CD4-positive, alpha-beta T cell (primary cell): ENCODE measurements at regions not wholly inside any gene's neighbourhood (a gene's known extent, or its start where the extent isn't known, plus 50 kb on each side); places are given as distances from the start of the nearest gene placed in this dataset.

Experiments used
- ATAC-seq: fragments of 200-7000 bp; cut with Tn5 transposase; one replicate; pipeline ENCODE4 v1.10.0; 2022; ENCODE audit warnings: mild to moderate bottlenecking; ENCODE audit not compliant: poor library complexity
- CTCF ChIA-PET: fragments of 350-600 bp; sonication (Branson Sonifier 250); formaldehyde crosslinking; loops from one replicate; lab custom pipeline; 2021; ENCODE audit warnings: antibody characterized with exemption, inconsistent platforms; lab: Charles Lee
- POLR2A ChIA-PET: fragments of 350-600 bp; sonication (Branson Sonifier 250); formaldehyde crosslinking; loops from one replicate; lab custom pipeline; 2021; ENCODE audit warnings: antibody characterized with exemption, inconsistent platforms; lab: Charles Lee
- DNase-seq, 14 experiments: peaks; one replicate each; pipeline ENCODE4 v3.0.0-alpha.2; 2013 to 2020; ENCODE audit warnings: mixed read lengths in 2 of 14
- H3K27ac ChIP-seq, 2 donors: one replicate each; pipeline versions ENCODE4 v1.5.1 to v1.7.0; 2013; ENCODE audit warnings: low read length in 2 of 2, low read depth in 1 of 2, mild to moderate bottlenecking in 1 of 2
- H3K27me3 ChIP-seq, 2 experiments: 1 replicate in 1 of 2; 2 replicates in 1 of 2; pipeline versions ENCODE4 v1.6.1 to v1.7.0; 2013; ENCODE audit warnings: low read length in 2 of 2, control low read depth in 1 of 2, mild to moderate bottlenecking in 1 of 2, moderate library complexity in 1 of 2; ENCODE audit not compliant: insufficient read depth in 2 of 2, control insufficient read depth in 1 of 2
- H3K36me3 ChIP-seq: one replicate; pipeline ENCODE4 v1.6.1; 2013; ENCODE audit warnings: low read length, control low read depth; ENCODE audit not compliant: insufficient read depth
- H3K4me1 ChIP-seq: one replicate; pipeline ENCODE4 v1.6.1; 2013; ENCODE audit warnings: low read length, control low read depth; ENCODE audit not compliant: insufficient read depth
- H3K4me3 ChIP-seq: one replicate; pipeline ENCODE4 v1.5.1; 2013; ENCODE audit warnings: mild to moderate bottlenecking, low read length, moderate library complexity
- H3K9me3 ChIP-seq, 2 experiments: 1 replicate in 1 of 2; 2 replicates in 1 of 2; pipeline versions ENCODE4 v1.6.1 to v1.7.0; 2013; ENCODE audit warnings: low read length in 2 of 2, mild to moderate bottlenecking in 2 of 2, control low read depth in 1 of 2, moderate library complexity in 1 of 2; ENCODE audit not compliant: control insufficient read depth in 1 of 2, insufficient read depth in 1 of 2
- H3K27ac Mint-ChIP-seq: one replicate; pipeline ENCODE4 v1.8.0; 2020; ENCODE audit warnings: mixed read lengths
- H3K27me3 Mint-ChIP-seq: one replicate; pipeline ENCODE4 v1.8.0; 2021; ENCODE audit warnings: mixed read lengths
- H3K36me3 Mint-ChIP-seq: one replicate; pipeline ENCODE4 v1.8.0; 2021; ENCODE audit warnings: low read depth, mixed read lengths
- H3K4me1 Mint-ChIP-seq: one replicate; pipeline ENCODE4 v1.8.0; 2021; ENCODE audit warnings: low read depth, mixed read lengths
- H3K4me3 Mint-ChIP-seq: one replicate; pipeline ENCODE4 v1.8.0; 2020; ENCODE audit warnings: mild to moderate bottlenecking, mixed read lengths
- H3K9me3 Mint-ChIP-seq: one replicate; pipeline ENCODE4 v1.8.0; 2020; ENCODE audit warnings: mixed read lengths
- CTCF ChIP-seq: fragments of 200-600 bp; IDR thresholded peaks from one replicate; pipeline ENCODE4 v1.8.0; 2022; ENCODE audit warnings: antibody characterized with exemption, mild to moderate bottlenecking
- intact Hi-C, 2 experiments: fragments of 100-400 bp; cut with DNase I in 1 of 2; cut with micrococcal nuclease in 1 of 2; formaldehyde crosslinking; loops; one replicate each; pipeline versions ENCODE4 v1.15.1 to v1.9.0; 2023 to 2025; cut with DNase I, micrococcal nuclease

- Mint-ChIP-seq H3K27me3 (no peaks in the 10 kb centered on the region), H3K9me3 (peaks cover 7% of the 10 kb centered on the region), H3K4me1 (no peaks in the 10 kb centered on the region), H3K27ac (no peak overlapping the region), H3K36me3 (no peaks in the 10 kb centered on the region), H3K4me3 (no peak overlapping the region)
- ATAC-seq (no peak), DNase-seq (no peak)
- Histone ChIP-seq H3K4me1 (no peaks in the 10 kb centered on the region), H3K9me3 (peaks cover 0 to 10% of the 10 kb centered on the region in 2 experiments), H3K4me3 (no peak overlapping the region), H3K27me3 (no peaks in the 10 kb centered on the region), H3K36me3 (no peaks in the 10 kb centered on the region), H3K27ac (no peak overlapping the region)
- ChIA-PET POLR2A (no interaction called here), CTCF (no interaction called here)
- intact Hi-C loops: no loop called here
- TF ChIP-seq CTCF: no peak
These were observed 490.9 kb downstream of the SHISA9 start for GRCh38 chr16:13392341-13392740.

GRCh38 chr16:13393816-13394215, 492.4 kb downstream of the SHISA9 start:
- no peak overlapping the region for H3K4me3 ChIP-seq
- Mint-ChIP-seq H3K9me3 (peaks cover 4% of the 10 kb centered on the region), H3K4me3 (no peak overlapping the region), H3K36me3 (no peaks in the 10 kb centered on the region), H3K4me1 (no peaks in the 10 kb centered on the region), H3K27me3 (no peaks in the 10 kb centered on the region), H3K27ac (no peak overlapping the region)
- POLR2A ChIA-PET: no interaction called here
- H3K9me3 ChIP-seq: peaks cover 0 to 19% of the 10 kb centered on the region in 2 experiments
- DNase-seq: no peak
- no peak for TF ChIP-seq CTCF
- ATAC-seq: no peak
- no peaks in the 10 kb centered on the region for H3K27me3 ChIP-seq
- no peaks in the 10 kb centered on the region for H3K36me3 ChIP-seq
- no peak overlapping the region for H3K27ac ChIP-seq
- no peaks in the 10 kb centered on the region for H3K4me1 ChIP-seq
- CTCF ChIA-PET: no interaction called here
- intact Hi-C loops: no loop called here

GRCh38 chr16:13394488-13394887, 493.1 kb downstream of the SHISA9 start:
- Histone ChIP-seq H3K36me3 (no peaks in the 10 kb centered on the region), H3K4me1 (no peaks in the 10 kb centered on the region), H3K27me3 (no peaks in the 10 kb centered on the region), H3K9me3 (peaks cover 0 to 19% of the 10 kb centered on the region in 2 experiments), H3K27ac (no peak overlapping the region), H3K4me3 (no peak overlapping the region)
- no peaks in the 10 kb centered on the region for H3K36me3 Mint-ChIP-seq
- peaks cover 4% of the 10 kb centered on the region for H3K9me3 Mint-ChIP-seq
- H3K4me1 Mint-ChIP-seq: no peaks in the 10 kb centered on the region
- POLR2A ChIA-PET: no interaction called here
- no peak overlapping the region for H3K27ac Mint-ChIP-seq
- CTCF ChIA-PET: no interaction called here
- ATAC-seq (no peak), DNase-seq (no peak)
- TF ChIP-seq CTCF: no peak
- H3K4me3 Mint-ChIP-seq: no peak overlapping the region
- intact Hi-C loops: no loop called here
- H3K27me3 Mint-ChIP-seq: no peaks in the 10 kb centered on the region
